SK-N-MC (cell line): ENCODE measurements at regions not wholly inside any gene's neighbourhood (a gene's known extent, or its start where the extent isn't known, plus 50 kb on each side); places are given as distances from the start of the nearest gene placed in this dataset.

Experiments used
- EZH2 ChIP-seq: fragments of 200-600 bp; sonication (generic); IDR thresholded peaks from one replicate; pipeline ENCODE4 v1.6.1; 2017; ENCODE audit warnings: antibody characterized with exemption
- FOXP2 ChIP-seq: optimal IDR thresholded peaks from 2 replicates; pipeline ENCODE3; 2011; ENCODE audit warnings: mild to moderate bottlenecking, moderate library complexity; ENCODE audit not compliant: insufficient read depth; ENCODE audit errors: extremely low read length, control extremely low read depth
- POLR2AphosphoS5 ChIP-seq: IDR thresholded peaks from 2 replicates; pipeline ENCODE4 v1.6.1; 2012; ENCODE audit warnings: mild to moderate bottlenecking, low read depth, low read length, borderline replicate concordance

- TF ChIP-seq EZH2, result no peak
- no peak for TF ChIP-seq POLR2AphosphoS5
- TF ChIP-seq FOXP2, result no peak
Observed at GRCh38 chr2:129866391-129866790, 113.1 kb upstream of the RAB6C start.
